Suprapubic skin (tissue), 4 donors: ENCODE measurements at regions not wholly inside any gene's neighbourhood (a gene's known extent, or its start where the extent isn't known, plus 50 kb on each side); places are given as distances from the start of the nearest gene placed in this dataset.

Source experiments
- CTCF ChIP-seq, 2 donors: fragments of 200-600 bp in 1 of 2; fragments of 450-650 bp in 1 of 2; sonication (generic) in 1 of 2; IDR thresholded peaks; one replicate each; pipeline ENCODE4 v1.5.1; 2016 to 2019; ENCODE audit warnings: antibody characterized with exemption in 2 of 2, mild to moderate bottlenecking in 1 of 2, moderate library complexity in 1 of 2
- POLR2A ChIP-seq, 2 donors: fragments of 450-650 bp; IDR thresholded peaks; one replicate each; pipeline ENCODE4 v1.6.1; 2017; ENCODE audit warnings: antibody characterized with exemption in 2 of 2, mild to moderate bottlenecking in 2 of 2, moderate library complexity in 2 of 2
- POLR2AphosphoS5 ChIP-seq, 3 donors: sonication (generic); formaldehyde crosslinking; IDR thresholded peaks; one replicate each; pipeline ENCODE4 v1.6.1; 2017; ENCODE audit warnings: antibody characterized with exemption in 3 of 3

- TF ChIP-seq POLR2AphosphoS5 (IDR thresholded peaks at IDR 0.05) (no peak), CTCF (IDR thresholded peaks at IDR 0.05) (no peak), POLR2A (IDR thresholded peaks at IDR 0.05) (no peak)
Measured at GRCh38 chr3:187929112-187929816, 184.0 kb upstream of the BCL6 start.
